ENCODE measurements at regions not wholly inside any gene's neighbourhood (a gene's known extent, or its start where the extent isn't known, plus 50 kb on each side); places are given as distances from the start of the nearest gene placed in this dataset.

- TF ChIP-seq ZHX2 (IDR thresholded peaks at IDR 0.05; ENCODE audit: low read depth) (no peak), ZHX2 (CRISPR knock-in tag; IDR thresholded peaks at IDR 0.05; ENCODE audit: borderline replicate concordance) (no peak), ZNF792 (CRISPR knock-in tag; IDR thresholded peaks at IDR 0.05) (0 out of 2 replicates have a peak, but pooled peaks have one; percentile 19), RBM39 (IDR thresholded peaks at IDR 0.05; ENCODE audit: low read depth, low read length, poor library complexity, severe bottlenecking) (no peak), SNRNP70 (IDR thresholded peaks at IDR 0.05; ENCODE audit: low read depth, low read length) (no peak), ZNF772 (CRISPR knock-in tag; IDR thresholded peaks at IDR 0.05) (no peak), ZFP82 (CRISPR knock-in tag; IDR thresholded peaks at IDR 0.05; ENCODE audit: borderline replicate concordance) (no peak), MYC (CRISPR knock-in tag; IDR thresholded peaks at IDR 0.05; ENCODE audit: borderline replicate concordance) (peak; percentile 40; the same call in 1 of the 2 replicates), SAP130 (CRISPR knock-in tag; IDR thresholded peaks at IDR 0.05; ENCODE audit: low read depth) (peak; percentile 13; the same call in 1 of the 2 replicates), ZNF281 (CRISPR knock-in tag; IDR thresholded peaks at IDR 0.05; ENCODE audit: borderline replicate concordance) (no peak), SP4 (CRISPR knock-in tag; IDR thresholded peaks at IDR 0.05) (no peak), ZBTB37 (CRISPR knock-in tag; IDR thresholded peaks at IDR 0.05) (0 out of 2 replicates have a peak, but pooled peaks have one; percentile 44), ZNF17 (CRISPR knock-in tag; IDR thresholded peaks at IDR 0.05) (no peak), TBX3 (IDR thresholded peaks at IDR 0.05; ENCODE audit: borderline replicate concordance) (no peak), ZNF317 (CRISPR knock-in tag; IDR thresholded peaks at IDR 0.05) (no peak), KLF12 (CRISPR knock-in tag; IDR thresholded peaks at IDR 0.05; ENCODE audit: borderline replicate concordance) (peak; percentile 78; the same call in 1 of the 2 replicates), ISX (CRISPR knock-in tag; conservative IDR thresholded peaks at IDR 0.05) (peak; percentile 45; the same call in 1 of the 2 replicates)
Observed at GRCh38 chr22:48369789-48370507, 1457.7 kb downstream of the BRD1 start (continued).

All from HepG2 (cell line).